ENCODE measurements at regions not wholly inside any gene's neighbourhood (a gene's known extent, or its start where the extent isn't known, plus 50 kb on each side); places are given as distances from the start of the nearest gene placed in this dataset.

DNA sequence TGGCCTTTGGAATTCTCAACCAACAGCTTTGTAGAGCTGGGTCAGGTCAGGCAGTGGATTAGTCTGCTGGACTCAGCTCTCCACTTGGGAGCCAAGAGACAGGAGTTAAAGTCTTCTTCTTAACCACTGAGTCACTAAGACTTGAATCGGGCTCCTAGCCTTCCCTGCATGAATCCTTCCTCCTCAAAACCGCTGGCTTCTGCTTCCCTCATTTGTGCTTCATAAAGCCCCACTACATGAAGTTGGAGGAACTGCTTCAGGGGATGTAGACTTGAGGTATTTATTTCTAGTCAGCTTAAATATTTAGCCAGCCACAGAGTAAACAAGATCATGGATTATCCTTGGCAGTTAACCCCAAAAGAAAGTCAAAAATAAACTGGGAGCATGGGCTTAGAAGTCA, 536.3 kb upstream of the TNP1 start:
- DNase-seq (ENCODE audit: low read depth in 4 of 4, low spot score in 3 of 4) = no peak

DNA sequence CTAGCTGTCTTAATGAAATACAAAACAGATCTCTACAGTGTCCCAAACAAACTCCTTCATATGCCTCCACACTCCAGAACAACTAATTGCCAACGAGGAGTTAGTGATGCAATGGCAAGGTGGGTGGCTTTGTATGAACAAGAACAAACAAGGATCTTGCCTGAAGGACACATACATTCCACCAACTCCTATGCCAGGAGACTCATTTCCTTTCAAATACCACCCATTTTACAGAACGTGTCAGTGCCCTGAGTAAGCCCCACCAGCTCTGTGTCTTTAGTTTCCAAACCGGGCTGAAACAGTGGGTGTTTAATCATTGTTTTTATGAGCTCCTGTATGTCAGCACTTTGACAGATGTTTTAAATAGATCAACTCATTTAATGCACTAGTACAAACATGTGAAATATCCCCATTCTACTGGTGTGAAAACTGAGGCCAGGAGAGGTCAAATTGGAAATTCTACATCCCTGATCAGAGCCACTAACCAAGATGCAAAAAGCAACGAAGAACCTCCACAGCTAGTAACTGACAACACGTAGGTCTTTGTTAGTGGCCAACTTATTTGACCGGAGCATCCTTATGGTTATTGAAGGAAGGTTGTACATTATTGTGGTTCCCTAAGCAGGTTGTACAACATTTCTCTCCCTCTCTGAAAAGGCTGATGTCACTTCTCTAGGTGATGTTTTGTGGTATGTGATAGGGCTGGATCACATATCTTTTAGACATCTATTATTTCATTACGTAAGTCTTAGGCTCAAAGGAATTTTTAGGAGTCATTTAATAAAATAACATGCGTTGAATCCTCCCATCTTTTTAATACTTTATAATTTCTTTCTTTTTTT, 534.9 kb upstream of the TNP1 start:
- DNase-seq (ENCODE audit: low read depth in 4 of 4, low spot score in 3 of 4) = no peak

DNA sequence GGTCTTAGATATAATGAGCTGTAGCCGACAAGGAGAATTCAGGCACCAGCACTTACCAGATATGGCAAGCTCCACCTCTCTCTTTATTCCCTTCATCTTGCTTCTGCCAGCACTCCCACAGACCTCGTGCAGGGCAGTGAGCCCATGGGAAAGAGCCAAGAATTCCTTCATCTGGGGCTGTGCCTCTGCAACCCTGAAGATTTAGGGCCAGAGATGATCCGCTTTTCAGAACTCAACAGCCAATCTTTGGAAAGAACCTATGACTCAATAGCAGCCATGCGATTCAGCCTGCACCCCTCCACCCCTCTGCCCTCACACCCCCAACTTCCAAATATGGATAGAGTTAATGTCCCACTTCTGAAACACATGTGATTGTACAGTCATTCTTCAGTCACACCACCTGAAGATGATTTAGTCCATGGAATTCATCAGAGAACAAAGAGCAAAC, 533.7 kb upstream of the TNP1 start:
- no peak for DNase-seq (ENCODE audit: low read depth in 4 of 4, low spot score in 3 of 4)

DNA sequence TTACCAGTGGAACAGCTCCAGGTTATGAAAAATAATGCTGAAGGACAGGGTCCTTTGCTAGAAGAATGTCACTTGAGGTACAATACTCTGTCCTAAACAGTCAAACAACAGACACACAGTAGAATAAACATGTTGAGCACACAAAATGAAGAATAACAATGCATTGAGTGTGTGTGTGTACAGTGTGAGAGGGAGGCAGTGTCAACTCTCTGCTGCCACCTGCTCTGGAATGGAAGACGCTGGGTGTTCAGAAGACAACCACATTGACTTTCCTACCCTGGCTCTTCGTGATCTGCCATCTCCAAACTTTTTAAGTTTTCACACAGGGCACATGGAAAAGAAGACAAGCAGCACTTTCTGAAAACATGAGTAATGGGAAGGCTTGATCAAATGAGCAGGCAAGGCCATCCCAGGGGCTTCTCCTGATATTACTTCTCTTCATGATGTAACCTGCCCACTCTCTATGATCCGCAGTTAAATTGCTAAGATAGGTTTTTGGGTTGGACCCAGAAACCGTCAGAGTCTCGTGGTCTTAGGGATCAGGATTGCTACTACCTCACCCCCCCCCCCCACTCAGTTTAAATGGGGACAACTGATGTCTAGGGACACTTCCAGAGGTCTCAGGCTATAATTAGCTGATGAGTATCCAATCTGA, 533.2 kb upstream of the TNP1 start:
- DNase-seq (ENCODE audit: low read depth in 4 of 4, low spot score in 3 of 4) = no peak

DNA sequence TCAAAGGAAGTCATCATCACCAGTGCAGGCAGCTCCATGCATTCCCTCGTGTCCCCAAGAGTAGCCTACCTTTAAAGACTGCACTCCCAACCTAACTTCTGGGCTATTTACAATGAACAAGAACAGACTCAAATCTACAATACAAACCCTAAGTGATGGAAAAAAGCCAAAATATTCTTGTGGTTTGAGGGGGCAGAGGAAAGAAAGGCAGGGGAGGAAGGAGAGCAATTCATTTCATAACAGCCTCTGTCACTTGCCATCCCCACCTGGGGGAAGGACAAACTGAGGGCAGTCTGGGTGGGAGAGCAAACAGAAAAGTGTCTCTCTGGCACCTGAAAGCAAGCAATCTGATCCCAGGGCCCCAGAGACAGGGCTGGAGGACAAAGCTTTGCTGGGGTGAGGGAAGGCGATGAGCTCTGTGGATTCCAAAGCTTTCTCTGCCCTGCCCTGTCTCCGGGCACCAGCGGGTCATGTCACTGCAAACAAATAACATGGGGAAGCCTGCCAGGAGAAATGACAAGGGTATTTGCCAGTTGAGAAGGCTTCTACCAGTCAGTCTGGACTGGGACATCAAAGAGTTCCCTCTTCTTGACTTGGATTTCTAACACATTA, 528.0 kb upstream of the TNP1 start:
- DNase-seq (ENCODE audit: low read depth in 4 of 4, low spot score in 3 of 4) = no peak

DNA sequence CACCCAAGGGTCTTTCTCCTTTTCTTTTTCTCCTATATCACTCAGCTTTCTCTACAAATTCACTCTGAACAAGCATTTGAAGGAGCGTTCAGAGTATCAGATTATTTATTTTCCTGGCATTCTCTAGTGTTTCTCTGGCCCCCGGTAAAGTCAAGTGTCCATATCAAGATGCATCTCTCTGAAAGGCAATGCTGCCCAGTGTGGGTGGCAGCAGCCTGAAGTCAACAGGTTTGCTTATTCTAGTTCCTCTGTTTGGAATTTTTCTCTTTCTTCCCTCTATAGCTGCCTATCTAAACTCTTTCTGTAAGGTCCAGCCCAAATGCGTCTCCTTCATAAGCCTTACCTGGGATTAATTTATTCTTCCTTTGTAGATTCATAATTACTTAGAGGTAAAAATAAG, 526.2 kb upstream of the TNP1 start:
- DNase-seq (ENCODE audit: low read depth in 4 of 4, low spot score in 3 of 4) = no peak

DNA sequence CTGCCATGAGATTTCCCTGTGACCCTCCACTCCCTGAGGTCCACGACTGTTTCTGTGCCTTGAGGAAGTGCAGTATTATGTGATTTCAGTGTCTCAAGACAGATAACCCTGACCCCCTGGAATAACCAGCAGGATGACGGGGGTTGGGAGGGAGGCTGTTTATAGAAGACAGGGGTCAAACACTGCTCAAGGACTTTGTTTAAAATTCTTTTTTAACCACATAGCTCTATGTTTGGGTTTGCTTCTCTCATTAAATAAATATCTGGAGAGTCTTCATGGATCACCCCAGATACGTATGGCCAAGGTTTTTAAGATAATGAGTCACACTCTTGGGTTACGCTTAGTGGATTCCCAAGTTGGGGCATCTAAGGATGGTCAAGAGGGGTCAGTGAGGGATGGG, 523.8 kb upstream of the TNP1 start:
- DNase-seq (ENCODE audit: low read depth in 4 of 4, low spot score in 3 of 4) = no peak

DNA sequence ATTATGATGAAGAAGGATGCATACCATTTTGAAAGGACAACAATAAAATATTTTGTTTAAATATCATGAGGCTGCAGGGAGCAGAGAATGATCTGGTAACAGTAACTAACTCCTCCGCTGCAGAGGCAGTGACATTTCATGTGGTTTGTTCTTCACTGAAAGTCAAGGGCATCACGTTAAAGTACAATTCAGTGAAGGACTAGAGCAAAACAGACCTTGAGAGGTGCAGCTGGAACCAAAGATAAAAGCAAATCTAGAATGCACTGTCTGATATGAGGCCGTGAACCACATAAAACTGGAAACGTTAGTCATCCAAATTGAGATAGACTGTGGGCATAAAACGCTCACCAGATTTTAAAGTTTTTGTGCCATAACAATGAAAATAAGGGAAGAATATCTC, 522.9 kb upstream of the TNP1 start:
- no peak for DNase-seq (ENCODE audit: low read depth in 4 of 4, low spot score in 3 of 4)

DNA sequence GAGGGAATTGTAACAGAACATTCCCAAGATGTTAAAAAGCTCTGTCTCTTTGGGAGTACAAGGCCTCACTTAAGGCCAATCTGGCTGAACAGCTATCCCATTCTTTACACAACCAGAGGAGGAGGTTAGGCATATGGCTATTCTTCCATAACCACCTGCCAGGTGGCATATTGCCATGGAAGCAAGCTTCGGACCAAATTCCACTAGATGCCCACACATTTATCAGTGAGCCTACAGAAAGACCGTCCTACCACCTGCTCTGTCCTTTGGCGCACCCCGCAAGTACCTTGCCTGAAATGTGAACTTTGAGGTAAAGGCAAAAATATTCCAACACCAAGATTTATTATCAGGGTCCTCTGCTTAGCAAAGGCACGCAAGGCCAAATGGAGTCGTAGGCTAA, 519.9 kb upstream of the TNP1 start:
- DNase-seq (ENCODE audit: low read depth in 4 of 4, low spot score in 3 of 4) = no peak

DNA sequence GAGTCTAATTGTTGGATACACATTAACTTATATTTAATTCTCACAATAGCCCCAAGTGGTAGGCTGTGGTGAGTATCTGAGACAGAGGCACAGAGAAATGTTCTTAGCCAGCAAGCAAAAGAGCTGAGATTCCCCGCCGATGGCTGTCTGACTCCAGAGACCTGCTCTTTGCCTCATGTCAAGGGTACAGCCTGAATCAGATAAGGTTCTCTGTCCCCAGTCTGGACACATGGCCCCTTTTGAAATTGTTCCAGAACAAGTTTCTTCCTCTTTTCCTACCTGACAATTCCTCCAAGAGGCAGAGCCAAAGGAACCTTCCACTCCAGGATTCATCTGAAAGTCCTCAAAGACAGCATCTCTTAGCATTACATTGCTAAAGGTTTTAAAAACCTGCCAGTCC, 512.9 kb upstream of the TNP1 start:
- no peak for DNase-seq (ENCODE audit: low read depth in 4 of 4, low spot score in 3 of 4)

DNA sequence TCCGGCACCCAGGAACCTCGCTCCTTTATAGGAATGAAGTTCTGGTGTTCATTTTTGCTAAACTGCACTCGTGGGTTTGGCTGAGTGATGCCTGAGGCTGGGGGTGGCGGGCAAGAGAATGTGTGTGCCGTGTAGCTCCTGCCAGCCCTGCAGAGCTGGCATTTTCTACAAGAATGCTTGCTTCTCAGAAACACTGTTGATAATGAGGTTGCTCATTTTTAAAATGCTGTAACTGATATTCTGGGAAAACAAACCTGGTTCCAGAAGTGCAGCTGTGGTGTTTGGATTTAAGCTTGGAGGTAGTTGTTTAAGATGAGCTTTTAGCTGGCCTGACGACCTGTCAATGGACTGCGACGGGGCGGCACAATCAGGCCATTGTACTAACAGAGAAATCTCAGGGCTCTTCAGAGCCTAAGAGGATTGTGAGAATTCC, 511.9 kb upstream of the TNP1 start:
- DNase-seq (ENCODE audit: low read depth in 4 of 4, low spot score in 3 of 4) = no peak

DNA sequence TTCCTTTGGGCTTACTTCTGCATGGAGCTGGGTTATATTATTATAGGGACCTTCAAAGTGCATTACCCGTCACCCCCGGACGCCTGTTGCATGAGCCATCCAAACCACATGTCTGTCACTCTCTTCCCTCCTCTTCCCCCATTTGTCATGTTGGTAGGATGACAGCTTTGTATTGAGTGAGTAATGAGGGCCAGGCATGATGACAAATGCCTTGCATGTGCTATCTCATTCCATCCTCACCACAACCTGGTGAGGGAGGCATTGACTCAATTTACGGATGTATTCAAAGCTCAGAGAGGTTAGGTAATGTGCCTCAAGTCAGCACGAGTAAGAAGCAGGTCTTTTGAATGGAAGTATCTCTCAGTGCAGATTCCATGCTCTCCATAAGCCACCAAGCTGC, 510.5 kb upstream of the TNP1 start:
- DNase-seq (ENCODE audit: low read depth in 4 of 4, low spot score in 3 of 4) = no peak

DNA sequence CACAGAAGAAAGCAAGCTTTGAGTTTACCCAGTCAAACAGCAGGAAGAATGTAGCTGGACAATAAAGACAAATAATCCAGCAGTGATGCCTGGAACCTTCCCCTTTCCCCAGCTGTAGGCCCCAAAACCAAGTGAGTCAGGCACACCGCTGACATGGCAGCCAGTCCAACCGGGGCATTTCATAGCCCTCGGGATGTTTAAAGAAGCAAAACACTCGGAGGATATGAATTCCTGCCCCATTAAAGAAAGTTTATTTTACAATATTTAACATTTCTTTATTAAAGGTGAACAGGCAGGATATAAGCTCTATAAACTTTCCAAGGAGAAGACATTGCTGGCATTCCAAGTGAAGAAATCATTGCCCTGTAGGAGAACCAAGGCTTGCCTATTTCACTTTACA, 507.6 kb upstream of the TNP1 start:
- no peak for DNase-seq (ENCODE audit: low read depth in 4 of 4, low spot score in 3 of 4)

DNA sequence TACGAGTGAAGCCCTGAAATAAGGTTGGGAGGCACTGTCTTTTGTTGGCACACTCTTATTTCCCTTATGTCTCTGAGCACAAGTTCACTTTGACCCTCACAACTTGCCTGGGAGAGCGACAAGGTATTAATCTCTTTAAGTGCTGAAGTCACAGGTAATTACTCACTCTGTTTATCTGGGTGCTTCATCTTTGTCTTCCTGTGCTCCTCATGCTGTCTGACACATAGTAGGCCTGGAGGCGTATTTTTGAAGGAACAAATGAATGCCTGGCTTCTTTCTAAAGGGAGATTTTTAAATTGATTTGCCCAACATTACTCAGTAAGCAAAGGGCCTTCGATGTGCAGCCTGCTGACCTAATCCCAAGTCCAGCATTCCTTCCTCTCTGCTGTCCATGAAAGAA, 507.1 kb upstream of the TNP1 start:
- DNase-seq (ENCODE audit: low read depth in 4 of 4, low spot score in 3 of 4) = no peak

DNA sequence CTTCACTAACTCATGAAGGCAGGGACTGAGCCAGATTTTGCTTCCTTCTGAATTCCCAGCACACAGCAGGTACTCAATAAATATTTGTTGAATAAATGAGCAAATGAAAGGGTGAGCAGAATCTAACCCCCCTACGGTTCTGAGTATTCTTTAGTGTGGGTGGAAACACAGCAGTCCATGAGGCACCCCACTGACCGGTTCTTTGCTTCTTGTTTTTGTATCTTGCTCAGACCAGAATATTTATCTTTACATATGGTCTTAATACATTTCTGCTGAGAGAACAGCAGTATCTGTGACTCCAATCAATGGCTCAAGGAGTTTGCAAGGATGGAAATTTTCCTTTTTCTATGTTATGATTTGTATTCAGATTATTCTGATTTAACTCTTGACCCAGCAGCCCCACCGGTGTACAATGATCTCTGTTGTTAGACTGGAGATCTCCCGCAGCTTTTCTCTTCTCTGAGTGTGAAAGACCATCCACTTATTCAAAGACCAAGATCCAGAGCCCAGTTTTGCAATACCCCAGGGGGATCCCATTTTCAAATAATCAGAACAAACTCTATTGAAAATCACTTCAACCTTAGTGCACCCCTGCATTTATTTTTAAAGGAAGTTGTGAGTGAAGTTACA, 506.5 kb upstream of the TNP1 start:
- DNase-seq (ENCODE audit: low read depth in 4 of 4, low spot score in 3 of 4) = no peak

DNA sequence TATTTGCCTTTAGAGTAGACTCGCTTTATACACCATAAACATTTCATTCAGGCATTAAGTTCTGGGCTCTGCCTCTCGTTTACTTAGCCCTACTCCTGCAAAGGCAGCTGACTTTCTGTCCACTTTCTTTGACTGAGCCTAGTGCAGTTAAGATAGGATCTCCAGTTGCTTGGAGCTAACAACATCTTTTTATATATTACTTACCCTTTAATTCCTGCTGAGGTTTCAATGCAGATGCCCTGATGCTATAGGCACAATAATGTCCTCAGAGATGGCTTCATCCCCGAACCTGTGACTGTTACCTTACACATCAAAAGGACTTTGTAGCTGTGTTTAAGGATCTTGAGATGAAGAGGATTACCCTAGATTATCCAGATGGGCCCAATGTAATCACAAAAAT, 505.8 kb upstream of the TNP1 start:
- no peak for DNase-seq (ENCODE audit: low read depth in 4 of 4, low spot score in 3 of 4)

DNA sequence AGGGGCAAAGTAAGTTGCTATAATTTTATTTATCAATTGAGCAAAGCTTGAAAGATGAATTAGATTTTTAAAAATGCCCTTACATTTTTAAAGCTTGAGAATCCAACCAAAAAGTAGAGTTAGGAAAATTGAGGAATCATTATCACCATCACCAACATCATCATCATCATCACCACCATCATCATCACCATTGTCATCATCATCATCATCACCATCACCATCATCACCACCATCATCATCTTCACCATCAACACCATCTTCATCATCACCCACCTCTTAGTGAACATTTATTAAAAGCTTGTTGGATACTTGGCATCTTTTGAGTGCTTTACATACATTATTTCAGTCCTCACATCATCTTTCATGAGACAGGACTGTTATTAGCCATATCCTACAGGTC, 504.4 kb upstream of the TNP1 start:
- DNase-seq (ENCODE audit: low read depth in 4 of 4, low spot score in 3 of 4) = no peak

DNA sequence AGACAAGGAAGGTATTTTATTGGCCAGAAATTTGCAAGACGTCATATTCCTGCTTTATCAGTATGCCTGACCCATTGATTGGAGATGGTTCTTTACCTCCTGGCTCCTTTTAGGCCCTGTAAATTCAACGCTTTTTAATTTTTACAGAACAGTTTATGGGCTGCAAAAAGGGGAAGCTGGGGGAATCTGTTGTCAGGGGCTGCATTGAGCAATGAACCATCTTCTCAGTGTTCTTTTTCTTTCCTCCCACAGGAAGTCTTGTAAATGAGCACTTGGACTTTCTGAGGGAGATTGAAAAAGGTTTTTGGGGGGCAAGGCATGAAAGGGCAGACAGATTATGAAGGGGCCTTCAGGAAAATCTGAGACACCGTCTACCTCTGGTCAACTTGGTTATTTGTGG, 503.6 kb upstream of the TNP1 start:
- DNase-seq (ENCODE audit: low read depth in 4 of 4, low spot score in 3 of 4) = no peak

DNA sequence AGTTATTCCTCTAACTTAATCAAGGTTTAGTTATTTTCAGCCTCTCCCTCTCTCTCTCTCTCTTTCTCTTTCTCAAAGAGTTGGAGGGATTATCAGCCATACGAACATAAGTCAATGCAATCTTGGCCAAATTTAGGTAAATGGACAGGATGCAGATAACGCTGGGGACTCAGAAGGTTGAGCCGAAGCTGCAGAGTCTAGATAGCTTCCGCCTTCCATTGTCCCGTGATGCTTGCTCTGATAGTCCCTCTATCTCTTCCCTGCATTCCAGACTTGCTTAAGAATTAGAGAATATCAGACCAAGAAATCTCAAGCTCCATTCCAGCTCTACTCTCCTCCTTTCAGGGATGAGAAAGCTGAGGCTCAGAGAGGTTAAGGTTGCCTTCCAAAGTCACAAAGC, 502.8 kb upstream of the TNP1 start:
- DNase-seq (ENCODE audit: low read depth in 4 of 4, low spot score in 3 of 4) = no peak

DNA sequence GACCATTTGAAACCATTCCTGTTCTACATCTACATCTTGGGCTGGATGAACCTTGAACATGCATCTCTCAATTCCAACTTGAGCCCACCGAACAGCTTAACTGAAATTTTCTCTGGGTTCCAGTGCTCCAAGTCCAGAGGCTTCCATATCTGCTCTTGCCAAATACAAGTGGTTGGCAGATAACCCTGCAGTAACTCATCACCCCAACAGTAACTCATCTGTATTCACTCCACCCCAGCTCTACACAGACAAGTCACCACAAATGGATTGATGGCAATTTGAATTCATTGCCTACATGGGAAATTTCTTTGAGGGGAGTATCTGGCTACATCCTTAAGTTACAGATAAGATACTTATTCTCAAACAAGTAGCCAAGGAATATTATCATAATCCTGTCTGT, 502.4 kb upstream of the TNP1 start:
- DNase-seq (ENCODE audit: low read depth in 4 of 4, low spot score in 3 of 4) = no peak

DNA sequence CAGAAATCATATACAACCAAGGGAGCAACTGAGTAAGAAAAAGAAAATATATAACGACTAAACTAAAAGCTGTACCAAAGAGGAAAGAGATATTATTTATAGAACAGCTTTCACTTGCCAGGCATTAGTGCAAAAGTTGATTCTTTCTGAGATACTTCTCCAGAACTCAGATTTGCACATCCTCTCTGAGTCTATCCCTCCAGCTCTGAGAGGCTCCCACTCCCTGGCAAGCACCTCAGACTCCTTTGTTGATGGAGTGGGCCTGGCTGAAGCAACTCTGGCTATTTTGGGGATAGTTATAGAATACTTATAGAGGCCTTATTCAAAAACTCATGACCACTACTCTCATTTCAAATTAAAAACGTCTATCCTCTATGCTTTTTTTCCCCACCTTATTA, 501.6 kb upstream of the TNP1 start:
- DNase-seq (ENCODE audit: low read depth in 4 of 4, low spot score in 3 of 4) = no peak

All from right renal pelvis (tissue), 4 donors.